ENCODE measurements at regions not wholly inside any gene's neighbourhood (a gene's known extent, or its start where the extent isn't known, plus 50 kb on each side); places are given as distances from the start of the nearest gene placed in this dataset.

GRCh38 chr6:113315879-113316278 lies 541.3 kb upstream of the MARCKS start:
- Histone ChIP-seq H3K27ac (peak overlapping the region in 3 of 10 donors; percentile 25 to 59 (median 45)), H3K4me1 (peaks cover 0 to 12% (median 5%) of the 10 kb centered on the region in 9 donors), H3K36me3 (no peaks in the 10 kb centered on the region), H3K4me3 (no peak overlapping the region), H3K9me3 (no peaks in the 10 kb centered on the region), H3K27me3 (no peaks in the 10 kb centered on the region)
- no peak for DNase-seq
- intact Hi-C loops (cut with DNase I) = loop anchor here in 3 of 10 donors (10.0 kb wide), 2 partner anchors 139 to 539 kb away; partner anchors contain the start of gene MARCKS (in 2 of the 3)
- WGBS, 2 donors = 72 to 77% methylated on average over 4 of the region's 4 CpGs
- no peak for TF ChIP-seq CTCF (IDR thresholded peaks at IDR 0.05)
- peak in 4 of 8 donors; percentile 16 to 52 (median 21) for ATAC-seq

- TF ChIP-seq CTCF (IDR thresholded peaks at IDR 0.05) = no peak
- ATAC-seq (no peak), DNase-seq (no peak)
- Histone ChIP-seq H3K9me3 (no peaks in the 10 kb centered on the region), H3K27ac (no peak overlapping the region), H3K27me3 (no peaks in the 10 kb centered on the region), H3K4me3 (no peak overlapping the region), H3K36me3 (no peaks in the 10 kb centered on the region), H3K4me1 (peaks cover 0 to 12% (median 5%) of the 10 kb centered on the region in 9 donors)
- intact Hi-C loops (cut with DNase I) = loop anchor here in 3 of 10 donors (10.0 kb wide), 2 partner anchors 137 to 537 kb away; partner anchors contain the start of gene MARCKS (in 2 of the 3)
- WGBS, 2 donors = 90 to 97% methylated on average over 2 of the region's 2 CpGs
These were observed 539.7 kb upstream of the MARCKS start for GRCh38 chr6:113317442-113317841.

- TF ChIP-seq CTCF (IDR thresholded peaks at IDR 0.05) = no peak
- Histone ChIP-seq H3K9me3 (no peaks in the 10 kb centered on the region), H3K27me3 (no peaks in the 10 kb centered on the region), H3K36me3 (no peaks in the 10 kb centered on the region), H3K4me1 (peaks cover 0 to 12% (median 5%) of the 10 kb centered on the region in 9 donors), H3K4me3 (no peak overlapping the region), H3K27ac (no peak overlapping the region)
- ATAC-seq (no peak), DNase-seq (no peak)
- intact Hi-C loops (cut with DNase I) = loop anchor here in 3 of 10 donors (10.0 kb wide), 2 partner anchors 137 to 537 kb away; partner anchors contain the start of gene MARCKS (in 2 of the 3)
- WGBS, 2 donors = 73 to 81% methylated on average over 9 of the region's 9 CpGs
These were observed 539.1 kb upstream of the MARCKS start for GRCh38 chr6:113317891-113318574.

- DNase-seq = no peak
- peaks cover 0 to 12% (median 5%) of the 10 kb centered on the region in 9 donors for H3K4me1 ChIP-seq
- no peak overlapping the region for H3K27ac ChIP-seq
- intact Hi-C loops (cut with DNase I) = loop anchor here in 3 of 10 donors (10.0 kb wide), 2 partner anchors 136 to 536 kb away; partner anchors contain the start of gene MARCKS (in 2 of the 3)
- H3K9me3 ChIP-seq = no peaks in the 10 kb centered on the region
- no peak overlapping the region for H3K4me3 ChIP-seq
- 44 to 68% methylated on average over 5 of the region's 5 CpGs for WGBS, 2 donors
- H3K27me3 ChIP-seq = no peaks in the 10 kb centered on the region
- H3K36me3 ChIP-seq = no peaks in the 10 kb centered on the region
- no peak for TF ChIP-seq CTCF (IDR thresholded peaks at IDR 0.05)
- ATAC-seq = no peak
These were observed 538.6 kb upstream of the MARCKS start for GRCh38 chr6:113318575-113318917.
